HEK293 (cell line): ENCODE measurements at regions not wholly inside any gene's neighbourhood (a gene's known extent, or its start where the extent isn't known, plus 50 kb on each side); places are given as distances from the start of the nearest gene placed in this dataset.

Source experiments
- CTCF ChIA-PET: fragments of 350-600 bp; formaldehyde crosslinking; extraction: SDS; loops from one replicate; lab custom pipeline; 2021; ENCODE audit warnings: antibody characterized with exemption; lab: Yijun Ruan, JAX
- POLR2A ChIA-PET: fragments of 300-600 bp; formaldehyde crosslinking; extraction: SDS; loops from one replicate; lab custom pipeline; 2020; ENCODE audit warnings: antibody characterized with exemption, inconsistent platforms; lab: Yijun Ruan, JAX
- H3K27ac ChIP-seq: fragments of 200-500 bp; sonication (Bioruptor generic); 2 replicates; pipeline ENCODE4 v1.5.1; 2014; ENCODE audit warnings: low read depth, low read length, control low read depth, inconsistent platforms; ENCODE audit errors: extremely low read depth
- H3K36me3 ChIP-seq, 2 experiments: fragments of 200-500 bp in 1 of 2; sonication (Bioruptor generic) in 1 of 2; 1 replicate in 1 of 2; 2 replicates in 1 of 2; pipeline ENCODE4 v1.5.1; 2014 to 2017; ENCODE audit warnings: inconsistent platforms in 2 of 2, low read length in 2 of 2; ENCODE audit not compliant: control insufficient read depth in 2 of 2, insufficient read depth in 1 of 2
- H3K4me1 ChIP-seq: fragments of 200-500 bp; sonication (Bioruptor generic); 2 replicates; pipeline ENCODE4 v1.5.1; 2014; ENCODE audit warnings: mild to moderate bottlenecking, low read length, inconsistent platforms; ENCODE audit not compliant: control insufficient read depth, insufficient read depth
- H3K4me3 ChIP-seq: 2 replicates; pipeline ENCODE4 v1.5.1; 2011; ENCODE audit warnings: low read depth, mild to moderate bottlenecking, control low read depth, low read length, moderate library complexity
- H3K9me3 ChIP-seq: fragments of 200-500 bp; sonication (Bioruptor generic); 2 replicates; pipeline ENCODE4 v1.5.1; 2014; ENCODE audit warnings: low read depth, low read length, inconsistent platforms; ENCODE audit not compliant: control insufficient read depth, insufficient read depth
- ELK4 ChIP-seq: IDR thresholded peaks from 2 replicates; pipeline ENCODE4 v1.6.1; 2011; ENCODE audit warnings: mild to moderate bottlenecking, low read depth, low read length, borderline replicate concordance
- KLF10 ChIP-seq: fragments of 450-650 bp; IDR thresholded peaks from 2 replicates; pipeline ENCODE4 v1.5.1; 2018; ENCODE audit warnings: missing biosample characterization, mild to moderate bottlenecking, missing genetic modification characterization
- KLF8 ChIP-seq: fragments of 450-650 bp; formaldehyde crosslinking; IDR thresholded peaks from 2 replicates; pipeline ENCODE4 v1.5.1; 2016; ENCODE audit warnings: missing biosample characterization, missing genetic modification characterization
- OVOL3 ChIP-seq: fragments of 450-650 bp; formaldehyde crosslinking; IDR thresholded peaks from 2 replicates; pipeline ENCODE4 v1.5.1; 2016; ENCODE audit warnings: missing biosample characterization, missing genetic modification characterization
- SP2 ChIP-seq: fragments of 450-650 bp; formaldehyde crosslinking; IDR thresholded peaks from 2 replicates; pipeline ENCODE4 v1.5.1; 2016; ENCODE audit warnings: missing biosample characterization, missing genetic modification characterization
- YY1 ChIP-seq: fragments of 450-650 bp; formaldehyde crosslinking; IDR thresholded peaks from 2 replicates; pipeline ENCODE4 v1.5.1; 2018; ENCODE audit warnings: missing biosample characterization, missing genetic modification characterization
- ZBTB8A ChIP-seq: fragments of 450-650 bp; formaldehyde crosslinking; IDR thresholded peaks from 2 replicates; pipeline ENCODE4 v1.5.1; 2016; ENCODE audit warnings: missing biosample characterization, missing genetic modification characterization
- ZNF175 ChIP-seq: fragments of 450-650 bp; formaldehyde crosslinking; IDR thresholded peaks from 2 replicates; pipeline ENCODE4 v1.5.1; 2016; ENCODE audit warnings: missing biosample characterization, missing genetic modification characterization
- ZNF211 ChIP-seq: fragments of 450-650 bp; formaldehyde crosslinking; IDR thresholded peaks from 2 replicates; pipeline ENCODE4 v1.5.1; 2016; ENCODE audit warnings: low read depth, missing biosample characterization, missing genetic modification characterization
- ZNF274 ChIP-seq, 2 experiments: fragments of 200-500 bp in 1 of 2; fragments of 450-650 bp in 1 of 2; sonication (Bioruptor generic) in 1 of 2; formaldehyde crosslinking in 1 of 2; IDR thresholded peaks; 2 replicates each; pipeline versions ENCODE4 v1.5.1 to v1.6.1; 2014 to 2016; ENCODE audit warnings: borderline replicate concordance in 1 of 2, inconsistent platforms in 1 of 2, low read length in 1 of 2, missing biosample characterization in 1 of 2, missing genetic modification characterization in 1 of 2
- ZNF37A ChIP-seq: fragments of 450-650 bp; IDR thresholded peaks from 2 replicates; pipeline ENCODE4 v1.5.1; 2018; ENCODE audit warnings: missing biosample characterization, missing genetic modification characterization
- ZNF416 ChIP-seq: fragments of 450-650 bp; formaldehyde crosslinking; IDR thresholded peaks from 2 replicates; pipeline ENCODE4 v1.5.1; 2016; ENCODE audit warnings: missing biosample characterization, missing genetic modification characterization
- ZNF423 ChIP-seq: fragments of 450-650 bp; formaldehyde crosslinking; IDR thresholded peaks from 2 replicates; pipeline ENCODE4 v1.5.1; 2016; ENCODE audit warnings: missing biosample characterization, missing genetic modification characterization
- ZNF513 ChIP-seq: fragments of 450-650 bp; IDR thresholded peaks from 2 replicates; pipeline ENCODE4 v1.5.1; 2018; ENCODE audit warnings: missing biosample characterization, missing genetic modification characterization
- ZNF580 ChIP-seq: fragments of 450-650 bp; formaldehyde crosslinking; IDR thresholded peaks from 2 replicates; pipeline ENCODE4 v1.5.1; 2016; ENCODE audit warnings: missing biosample characterization, missing genetic modification characterization
- ZNF660 ChIP-seq: fragments of 450-650 bp; IDR thresholded peaks from 2 replicates; pipeline ENCODE4 v1.5.1; 2018; ENCODE audit warnings: missing biosample characterization, mild to moderate bottlenecking, missing genetic modification characterization
- ZNF777 ChIP-seq: fragments of 450-650 bp; formaldehyde crosslinking; IDR thresholded peaks from 2 replicates; pipeline ENCODE4 v1.5.1; 2017; ENCODE audit warnings: missing biosample characterization, missing genetic modification characterization, borderline replicate concordance
- ZXDB ChIP-seq: fragments of 450-650 bp; formaldehyde crosslinking; IDR thresholded peaks from 2 replicates; pipeline ENCODE4 v1.5.1; 2016; ENCODE audit warnings: missing biosample characterization, missing genetic modification characterization
- TF ChIP-seq, protein P1 (sequence below): fragments of 450-650 bp; formaldehyde crosslinking; optimal IDR thresholded peaks from 2 replicates; pipeline ENCODE3; 2016; ENCODE audit warnings: missing biosample characterization, mild to moderate bottlenecking, missing genetic modification characterization
- TF ChIP-seq, protein P2 (sequence below): fragments of 450-650 bp; formaldehyde crosslinking; IDR thresholded peaks from 2 replicates; pipeline ENCODE4 v1.5.0; 2017; ENCODE audit warnings: missing biosample characterization, missing genetic modification characterization, borderline replicate concordance
- TF ChIP-seq, protein P3 (sequence below): fragments of 450-650 bp; formaldehyde crosslinking; IDR thresholded peaks from 2 replicates; pipeline ENCODE4 v1.5.1; 2016; ENCODE audit warnings: missing biosample characterization, missing genetic modification characterization
- TF ChIP-seq, protein P4 (sequence below): fragments of 450-650 bp; formaldehyde crosslinking; IDR thresholded peaks from 2 replicates; pipeline ENCODE4 v1.5.1; 2017; ENCODE audit warnings: missing biosample characterization, missing genetic modification characterization
- TF ChIP-seq, protein P5 (sequence below): fragments of 450-650 bp; formaldehyde crosslinking; IDR thresholded peaks from 2 replicates; pipeline ENCODE4 v1.5.1; 2017; ENCODE audit warnings: missing biosample characterization, missing genetic modification characterization
- TF ChIP-seq, protein P6 (sequence below): fragments of 450-650 bp; formaldehyde crosslinking; IDR thresholded peaks from 2 replicates; pipeline ENCODE4 v1.5.1; 2016; ENCODE audit warnings: missing biosample characterization, missing genetic modification characterization

GRCh38 chr4:33532821-33533220, 2711.5 kb downstream of the ARAP2 start (continued):
- TF ChIP-seq, protein P1, sequence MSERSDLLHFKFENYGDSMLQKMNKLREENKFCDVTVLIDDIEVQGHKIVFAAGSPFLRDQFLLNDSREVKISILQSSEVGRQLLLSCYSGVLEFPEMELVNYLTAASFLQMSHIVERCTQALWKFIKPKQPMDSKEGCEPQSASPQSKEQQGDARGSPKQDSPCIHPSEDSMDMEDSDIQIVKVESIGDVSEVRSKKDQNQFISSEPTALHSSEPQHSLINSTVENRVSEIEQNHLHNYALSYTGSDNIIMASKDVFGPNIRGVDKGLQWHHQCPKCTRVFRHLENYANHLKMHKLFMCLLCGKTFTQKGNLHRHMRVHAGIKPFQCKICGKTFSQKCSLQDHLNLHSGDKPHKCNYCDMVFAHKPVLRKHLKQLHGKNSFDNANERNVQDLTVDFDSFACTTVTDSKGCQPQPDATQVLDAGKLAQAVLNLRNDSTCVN: no peak
- TF ChIP-seq, protein P2, sequence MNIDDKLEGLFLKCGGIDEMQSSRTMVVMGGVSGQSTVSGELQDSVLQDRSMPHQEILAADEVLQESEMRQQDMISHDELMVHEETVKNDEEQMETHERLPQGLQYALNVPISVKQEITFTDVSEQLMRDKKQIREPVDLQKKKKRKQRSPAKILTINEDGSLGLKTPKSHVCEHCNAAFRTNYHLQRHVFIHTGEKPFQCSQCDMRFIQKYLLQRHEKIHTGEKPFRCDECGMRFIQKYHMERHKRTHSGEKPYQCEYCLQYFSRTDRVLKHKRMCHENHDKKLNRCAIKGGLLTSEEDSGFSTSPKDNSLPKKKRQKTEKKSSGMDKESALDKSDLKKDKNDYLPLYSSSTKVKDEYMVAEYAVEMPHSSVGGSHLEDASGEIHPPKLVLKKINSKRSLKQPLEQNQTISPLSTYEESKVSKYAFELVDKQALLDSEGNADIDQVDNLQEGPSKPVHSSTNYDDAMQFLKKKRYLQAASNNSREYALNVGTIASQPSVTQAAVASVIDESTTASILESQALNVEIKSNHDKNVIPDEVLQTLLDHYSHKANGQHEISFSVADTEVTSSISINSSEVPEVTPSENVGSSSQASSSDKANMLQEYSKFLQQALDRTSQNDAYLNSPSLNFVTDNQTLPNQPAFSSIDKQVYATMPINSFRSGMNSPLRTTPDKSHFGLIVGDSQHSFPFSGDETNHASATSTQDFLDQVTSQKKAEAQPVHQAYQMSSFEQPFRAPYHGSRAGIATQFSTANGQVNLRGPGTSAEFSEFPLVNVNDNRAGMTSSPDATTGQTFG (tag by site-specific recombination): no peak
- no peak for TF ChIP-seq ZXDB (tag by site-specific recombination)
- TF ChIP-seq ZNF580 (tag by site-specific recombination): no peak
- TF ChIP-seq OVOL3 (tag by site-specific recombination): no peak
- TF ChIP-seq ZNF211 (tag by site-specific recombination): no peak
- TF ChIP-seq, protein P3, sequence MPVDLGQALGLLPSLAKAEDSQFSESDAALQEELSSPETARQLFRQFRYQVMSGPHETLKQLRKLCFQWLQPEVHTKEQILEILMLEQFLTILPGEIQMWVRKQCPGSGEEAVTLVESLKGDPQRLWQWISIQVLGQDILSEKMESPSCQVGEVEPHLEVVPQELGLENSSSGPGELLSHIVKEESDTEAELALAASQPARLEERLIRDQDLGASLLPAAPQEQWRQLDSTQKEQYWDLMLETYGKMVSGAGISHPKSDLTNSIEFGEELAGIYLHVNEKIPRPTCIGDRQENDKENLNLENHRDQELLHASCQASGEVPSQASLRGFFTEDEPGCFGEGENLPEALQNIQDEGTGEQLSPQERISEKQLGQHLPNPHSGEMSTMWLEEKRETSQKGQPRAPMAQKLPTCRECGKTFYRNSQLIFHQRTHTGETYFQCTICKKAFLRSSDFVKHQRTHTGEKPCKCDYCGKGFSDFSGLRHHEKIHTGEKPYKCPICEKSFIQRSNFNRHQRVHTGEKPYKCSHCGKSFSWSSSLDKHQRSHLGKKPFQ (tag by site-specific recombination): no peak
- TF ChIP-seq, protein P4, sequence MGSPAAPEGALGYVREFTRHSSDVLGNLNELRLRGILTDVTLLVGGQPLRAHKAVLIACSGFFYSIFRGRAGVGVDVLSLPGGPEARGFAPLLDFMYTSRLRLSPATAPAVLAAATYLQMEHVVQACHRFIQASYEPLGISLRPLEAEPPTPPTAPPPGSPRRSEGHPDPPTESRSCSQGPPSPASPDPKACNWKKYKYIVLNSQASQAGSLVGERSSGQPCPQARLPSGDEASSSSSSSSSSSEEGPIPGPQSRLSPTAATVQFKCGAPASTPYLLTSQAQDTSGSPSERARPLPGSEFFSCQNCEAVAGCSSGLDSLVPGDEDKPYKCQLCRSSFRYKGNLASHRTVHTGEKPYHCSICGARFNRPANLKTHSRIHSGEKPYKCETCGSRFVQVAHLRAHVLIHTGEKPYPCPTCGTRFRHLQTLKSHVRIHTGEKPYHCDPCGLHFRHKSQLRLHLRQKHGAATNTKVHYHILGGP (tag by site-specific recombination): no peak
- no peak for TF ChIP-seq ZNF777 (tag by site-specific recombination)

GRCh38 chr4:33536898-33537297, 2707.4 kb downstream of the ARAP2 start:
- TF ChIP-seq ZNF513: no peak
- TF ChIP-seq, protein P5, sequence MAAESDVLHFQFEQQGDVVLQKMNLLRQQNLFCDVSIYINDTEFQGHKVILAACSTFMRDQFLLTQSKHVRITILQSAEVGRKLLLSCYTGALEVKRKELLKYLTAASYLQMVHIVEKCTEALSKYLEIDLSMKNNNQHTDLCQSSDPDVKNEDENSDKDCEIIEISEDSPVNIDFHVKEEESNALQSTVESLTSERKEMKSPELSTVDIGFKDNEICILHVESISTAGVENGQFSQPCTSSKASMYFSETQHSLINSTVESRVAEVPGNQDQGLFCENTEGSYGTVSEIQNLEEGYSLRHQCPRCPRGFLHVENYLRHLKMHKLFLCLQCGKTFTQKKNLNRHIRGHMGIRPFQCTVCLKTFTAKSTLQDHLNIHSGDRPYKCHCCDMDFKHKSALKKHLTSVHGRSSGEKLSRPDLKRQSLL (tag by site-specific recombination): no peak
- no peak for TF ChIP-seq ZNF423 (tag by site-specific recombination)
- no peak for TF ChIP-seq SP2 (tag by site-specific recombination)
- TF ChIP-seq ZNF660: no peak
- TF ChIP-seq ZNF274 (IDR thresholded peaks at IDR 0.05; ENCODE audit: low read length): no peak
- no peak for TF ChIP-seq ZNF274 (tag by site-specific recombination; IDR thresholded peaks at IDR 0.05; ENCODE audit: borderline replicate concordance)
- TF ChIP-seq ZNF416 (tag by site-specific recombination): no peak
- TF ChIP-seq ZNF37A (tag by site-specific recombination): no peak
- no peak for TF ChIP-seq ZNF175 (tag by site-specific recombination)
- no peak for TF ChIP-seq YY1 (tag by site-specific recombination)
- TF ChIP-seq, protein P6, sequence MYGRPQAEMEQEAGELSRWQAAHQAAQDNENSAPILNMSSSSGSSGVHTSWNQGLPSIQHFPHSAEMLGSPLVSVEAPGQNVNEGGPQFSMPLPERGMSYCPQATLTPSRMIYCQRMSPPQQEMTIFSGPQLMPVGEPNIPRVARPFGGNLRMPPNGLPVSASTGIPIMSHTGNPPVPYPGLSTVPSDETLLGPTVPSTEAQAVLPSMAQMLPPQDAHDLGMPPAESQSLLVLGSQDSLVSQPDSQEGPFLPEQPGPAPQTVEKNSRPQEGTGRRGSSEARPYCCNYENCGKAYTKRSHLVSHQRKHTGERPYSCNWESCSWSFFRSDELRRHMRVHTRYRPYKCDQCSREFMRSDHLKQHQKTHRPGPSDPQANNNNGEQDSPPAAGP: no peak
- TF ChIP-seq KLF8: no peak
- TF ChIP-seq ZBTB8A (tag by site-specific recombination): no peak
- TF ChIP-seq ELK4: no peak
- TF ChIP-seq KLF10: no peak
- TF ChIP-seq, all 188 proteins: peak for 0
- CTCF ChIA-PET: no interaction called here
- H3K4me1 ChIP-seq: no peaks in the 10 kb centered on the region
- H3K9me3 ChIP-seq: no peaks in the 10 kb centered on the region
- POLR2A ChIA-PET: no interaction called here
- H3K4me3 ChIP-seq: no peak overlapping the region
- H3K27ac ChIP-seq: no peak overlapping the region
- H3K36me3 ChIP-seq: no peaks in the 10 kb centered on the region
